C4-2B (cell line): ENCODE measurements at regions not wholly inside any gene's neighbourhood (a gene's known extent, or its start where the extent isn't known, plus 50 kb on each side); places are given as distances from the start of the nearest gene placed in this dataset.

Experiments used
- H3K27ac ChIP-seq: fragments of 450-650 bp; 2 replicates; pipeline ENCODE4 v1.5.1; 2017
- ZFX ChIP-seq: fragments of 450-650 bp; IDR thresholded peaks from 2 replicates; pipeline ENCODE4 v1.6.1; 2017
- TF ChIP-seq, protein P1 (sequence below): fragments of 450-650 bp; conservative IDR thresholded peaks from 2 replicates; pipeline ENCODE4 v1.5.1; 2017; ENCODE audit warnings: mild to moderate bottlenecking

GRCh38 chr6:55012454-55012853, 161.9 kb upstream of the HCRTR2 start:
- TF ChIP-seq ZFX = no peak
- TF ChIP-seq, protein P1, sequence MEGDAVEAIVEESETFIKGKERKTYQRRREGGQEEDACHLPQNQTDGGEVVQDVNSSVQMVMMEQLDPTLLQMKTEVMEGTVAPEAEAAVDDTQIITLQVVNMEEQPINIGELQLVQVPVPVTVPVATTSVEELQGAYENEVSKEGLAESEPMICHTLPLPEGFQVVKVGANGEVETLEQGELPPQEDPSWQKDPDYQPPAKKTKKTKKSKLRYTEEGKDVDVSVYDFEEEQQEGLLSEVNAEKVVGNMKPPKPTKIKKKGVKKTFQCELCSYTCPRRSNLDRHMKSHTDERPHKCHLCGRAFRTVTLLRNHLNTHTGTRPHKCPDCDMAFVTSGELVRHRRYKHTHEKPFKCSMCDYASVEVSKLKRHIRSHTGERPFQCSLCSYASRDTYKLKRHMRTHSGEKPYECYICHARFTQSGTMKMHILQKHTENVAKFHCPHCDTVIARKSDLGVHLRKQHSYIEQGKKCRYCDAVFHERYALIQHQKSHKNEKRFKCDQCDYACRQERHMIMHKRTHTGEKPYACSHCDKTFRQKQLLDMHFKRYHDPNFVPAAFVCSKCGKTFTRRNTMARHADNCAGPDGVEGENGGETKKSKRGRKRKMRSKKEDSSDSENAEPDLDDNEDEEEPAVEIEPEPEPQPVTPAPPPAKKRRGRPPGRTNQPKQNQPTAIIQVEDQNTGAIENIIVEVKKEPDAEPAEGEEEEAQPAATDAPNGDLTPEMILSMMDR = no peak
- no peak overlapping the region for H3K27ac ChIP-seq

- TF ChIP-seq, protein P1 = no peak
- TF ChIP-seq ZFX = no peak
- H3K27ac ChIP-seq = no peak overlapping the region
Observed at GRCh38 chr6:55014321-55015088, 159.8 kb upstream of the HCRTR2 start.

DNA sequence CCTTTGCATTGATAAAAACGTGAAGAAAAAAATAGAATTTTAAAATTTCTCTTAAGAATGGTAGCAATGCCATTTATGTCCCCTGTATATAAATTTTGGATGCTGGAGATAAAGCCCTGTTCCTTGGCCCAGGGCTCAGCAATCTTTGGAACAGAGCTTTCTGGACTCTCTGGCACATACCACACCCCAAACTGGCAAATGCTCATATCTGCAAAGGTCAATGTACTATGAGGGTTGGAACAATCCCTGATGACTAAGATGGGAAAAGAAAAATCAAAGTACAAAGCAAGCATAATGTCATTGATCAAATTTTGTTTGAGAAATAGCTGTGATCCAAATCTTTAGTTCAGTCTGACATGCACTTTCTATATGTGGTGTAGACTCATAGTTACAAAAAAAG, 158.1 kb upstream of the HCRTR2 start:
- H3K27ac ChIP-seq = no peak overlapping the region
- no peak for TF ChIP-seq ZFX
- TF ChIP-seq, protein P1 = no peak

DNA sequence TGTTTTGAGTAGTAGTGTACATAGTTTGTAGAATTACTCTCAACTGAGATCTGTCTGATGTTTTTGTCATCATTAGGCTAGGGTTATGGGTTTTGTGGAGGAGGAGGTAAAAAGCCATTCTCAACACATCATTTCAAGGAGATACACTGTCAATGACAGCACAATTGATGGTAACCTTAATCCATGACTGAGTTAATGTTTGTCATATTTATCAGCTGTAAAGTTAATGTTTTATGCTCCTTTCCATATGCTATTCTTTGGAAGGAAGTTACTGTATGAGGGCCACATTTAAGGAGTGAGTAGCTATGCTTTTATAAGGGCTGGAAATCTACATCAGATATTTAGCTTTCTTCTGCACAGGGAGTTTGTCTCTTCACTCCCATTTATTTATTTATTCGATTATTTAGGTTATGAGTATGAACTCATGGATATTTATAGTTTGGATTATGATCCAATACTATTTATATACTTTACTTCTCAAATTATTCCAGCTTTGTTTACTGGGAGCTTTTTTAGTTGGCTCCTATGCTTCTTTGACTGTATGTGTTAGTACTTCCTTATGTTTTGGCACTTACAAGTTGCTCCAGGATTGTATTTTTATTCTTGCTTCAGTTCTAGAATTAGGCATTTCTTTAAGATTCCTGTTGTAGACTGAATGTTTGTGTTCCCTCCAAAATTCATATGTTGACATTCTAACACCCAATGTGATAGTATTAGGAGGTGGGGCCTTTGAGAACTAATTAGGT, 156.6 kb upstream of the HCRTR2 start:
- no peak overlapping the region for H3K27ac ChIP-seq
- TF ChIP-seq ZFX = no peak
- TF ChIP-seq, protein P1 = no peak

DNA sequence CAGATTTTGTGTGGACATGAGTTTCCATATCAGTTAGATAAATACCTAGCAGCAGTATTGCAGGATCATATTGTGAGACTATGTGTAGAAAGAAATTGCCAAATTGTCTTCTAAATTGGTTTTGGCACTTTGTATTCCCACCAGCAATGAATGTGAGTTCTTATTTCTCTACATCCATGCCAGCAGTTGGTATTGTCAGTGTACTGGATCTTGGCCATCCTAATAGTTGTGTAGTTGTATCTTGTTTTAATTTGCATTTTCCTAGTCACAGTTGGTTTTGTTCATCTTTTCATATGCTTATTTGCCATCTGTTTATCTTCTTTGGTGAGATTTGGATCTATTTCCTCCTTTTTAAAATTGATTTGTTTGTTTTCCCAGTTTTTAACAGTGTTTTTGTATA, 154.7 kb upstream of the HCRTR2 start:
- no peak overlapping the region for H3K27ac ChIP-seq

DNA sequence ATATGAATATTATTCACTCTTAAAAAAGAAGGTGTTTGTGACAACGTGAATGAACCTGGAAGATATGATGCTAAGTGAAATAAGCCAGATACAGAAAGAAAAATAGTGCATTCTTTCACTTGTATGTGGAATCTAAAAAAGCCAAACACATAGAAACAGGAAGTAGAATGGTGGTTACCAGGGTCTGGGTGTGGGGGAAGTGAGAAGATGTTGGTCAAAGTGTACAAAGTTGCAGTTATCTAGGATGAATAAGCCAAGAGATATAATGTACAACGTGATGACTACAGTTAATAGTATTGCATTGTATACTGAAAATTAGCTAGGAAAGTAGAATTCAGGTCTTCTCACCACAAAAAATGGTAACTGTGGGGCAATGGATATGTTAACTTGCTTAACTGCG, 151.1 kb upstream of the HCRTR2 start:
- no peak overlapping the region for H3K27ac ChIP-seq

More for the DNA sequence above, 154.7 kb upstream of the HCRTR2 start:
- TF ChIP-seq ZFX = no peak

GRCh38 chr6:55033016-55033546, 141.2 kb upstream of the HCRTR2 start:
- no peak for TF ChIP-seq ZFX
- TF ChIP-seq, protein P1 = no peak
- no peak overlapping the region for H3K27ac ChIP-seq

More for the DNA sequence above, 151.1 kb upstream of the HCRTR2 start:
- no peak for TF ChIP-seq ZFX
- TF ChIP-seq, protein P1 = no peak
